ENCODE measurements at regions not wholly inside any gene's neighbourhood (a gene's known extent, or its start where the extent isn't known, plus 50 kb on each side); places are given as distances from the start of the nearest gene placed in this dataset.
"Not testable (repeated sequence)": the region's sequence is repeated elsewhere in the genome, so short reads cannot be mapped to it uniquely, and the experiment has no call there.

DNA sequence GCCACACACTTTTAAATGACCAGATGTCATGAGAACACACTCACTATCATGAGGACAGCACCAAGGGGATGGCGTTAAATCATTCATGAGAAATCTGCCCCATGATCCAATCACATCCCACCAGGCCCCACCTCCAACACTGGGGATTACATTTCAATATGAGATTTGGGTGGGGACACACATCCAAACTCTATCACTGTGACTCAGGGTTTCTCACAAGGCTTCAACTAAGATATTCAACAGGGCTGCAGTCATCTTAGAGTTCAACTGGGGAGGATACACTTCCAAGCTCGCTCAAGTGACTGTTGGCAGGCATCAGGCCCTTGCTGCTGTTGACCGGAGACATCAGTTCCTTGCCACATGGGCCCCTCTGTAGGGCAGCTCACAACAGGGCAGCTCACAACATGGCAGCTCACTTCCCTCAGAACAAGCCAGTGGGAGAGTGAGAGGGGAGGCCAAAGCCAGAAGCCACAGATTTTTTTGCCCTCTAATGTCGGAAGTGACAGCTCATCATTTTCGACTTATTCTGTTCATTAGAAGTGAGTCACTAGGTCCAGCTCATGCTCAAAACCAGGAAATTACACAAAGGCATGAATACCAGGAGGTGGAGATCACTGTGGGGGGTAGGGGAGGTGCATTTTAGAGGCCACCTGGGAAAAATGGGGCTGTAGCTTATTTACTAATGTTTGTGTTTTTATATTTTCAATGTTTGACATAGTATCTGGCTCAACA lies 50.8 kb upstream of the PTHLH start:
- DNase-seq (ENCODE audit: extremely low read depth, low read depth, low spot score): peak; percentile 64

DNA sequence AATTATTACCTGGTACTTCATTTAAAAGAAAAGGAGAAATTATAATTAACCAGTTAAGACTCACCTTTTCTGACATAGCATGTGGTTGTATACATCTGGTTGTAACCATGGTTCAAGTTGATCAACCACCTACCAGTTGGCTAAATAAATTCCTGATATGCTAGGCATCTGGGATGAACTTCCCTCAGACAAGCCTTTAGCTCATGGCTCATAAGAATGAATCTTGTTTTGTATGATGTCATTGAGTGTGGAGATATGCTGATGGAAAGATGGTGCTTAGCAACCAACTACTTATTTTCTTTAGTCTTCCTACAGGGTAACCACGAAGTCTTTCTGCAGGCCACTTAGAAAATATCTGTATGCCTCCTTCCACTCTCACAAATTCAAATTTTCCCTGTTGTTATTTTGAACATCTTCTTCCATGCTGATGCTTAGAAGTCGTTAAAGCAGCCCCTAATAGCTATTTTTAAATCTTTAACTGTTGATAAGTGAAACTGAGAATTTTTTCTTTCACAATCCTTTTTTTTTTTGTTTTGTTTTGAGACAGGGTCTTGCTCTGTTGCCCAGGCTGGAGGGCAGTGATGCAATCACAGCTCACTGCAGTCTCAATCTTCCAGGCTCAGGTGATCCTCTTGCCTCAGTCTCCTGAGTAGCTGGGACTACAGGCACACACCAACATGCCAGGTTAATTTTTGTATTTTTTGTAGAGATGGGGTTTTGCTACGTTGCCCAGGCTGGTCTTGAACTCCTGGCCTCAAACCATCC lies 51.9 kb upstream of the PTHLH start:
- DNase-seq (ENCODE audit: extremely low read depth, low read depth, low spot score): no peak

DNA sequence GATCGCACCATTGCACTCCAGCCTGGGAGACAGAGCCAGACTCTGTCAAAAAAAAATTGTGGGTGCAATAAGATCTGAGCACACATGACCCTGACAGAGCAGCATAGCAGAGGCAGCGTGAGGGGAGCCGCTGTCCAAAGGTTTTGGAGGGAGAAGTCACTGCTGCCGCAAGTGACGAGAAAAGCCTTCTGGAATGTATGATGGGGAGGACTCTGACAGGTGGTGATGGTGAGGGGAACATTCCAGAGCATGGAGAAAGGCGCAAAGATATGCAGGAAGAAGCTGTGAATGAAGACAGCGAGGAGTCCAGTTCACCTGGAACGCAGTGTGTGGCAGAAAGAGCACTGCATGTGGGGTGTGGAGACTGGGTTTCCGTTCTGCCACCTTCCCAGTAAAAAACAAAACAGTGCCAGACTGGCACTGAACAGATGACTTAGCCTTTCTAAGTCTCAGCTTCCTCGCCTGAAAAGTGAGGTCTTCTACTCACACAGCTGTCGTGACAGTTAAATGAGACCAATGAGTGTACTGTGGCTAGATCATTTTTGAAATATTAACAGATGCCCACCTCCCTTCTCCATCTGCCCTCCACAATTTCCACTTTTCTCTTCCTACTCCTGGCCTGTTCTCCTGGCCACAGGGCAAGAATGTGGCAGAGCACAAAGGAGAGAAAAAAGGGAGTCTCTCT lies 53.4 kb upstream of the PTHLH start:
- DNase-seq (ENCODE audit: extremely low read depth, low read depth, low spot score): no peak

DNA sequence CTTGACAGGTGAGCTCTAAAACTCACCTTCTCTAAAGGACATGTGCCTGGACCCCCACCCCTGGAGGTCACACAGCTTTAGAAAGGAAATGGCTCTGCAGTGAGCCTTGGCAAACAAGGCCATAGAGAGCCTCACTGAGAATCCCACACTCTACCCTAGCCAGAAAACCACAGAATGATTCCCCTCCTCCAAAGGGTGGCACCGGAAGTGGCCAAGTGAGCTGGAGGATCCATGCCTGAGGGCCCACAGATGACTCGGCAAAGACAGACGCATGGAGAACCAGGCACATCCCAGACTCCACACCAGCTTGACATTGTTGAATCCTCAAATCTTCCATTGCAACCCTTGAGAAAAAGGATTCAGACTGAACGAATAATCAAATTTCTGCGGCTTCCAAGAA lies 54.2 kb upstream of the PTHLH start:
- DNase-seq (ENCODE audit: extremely low read depth, low read depth, low spot score): no peak

DNA sequence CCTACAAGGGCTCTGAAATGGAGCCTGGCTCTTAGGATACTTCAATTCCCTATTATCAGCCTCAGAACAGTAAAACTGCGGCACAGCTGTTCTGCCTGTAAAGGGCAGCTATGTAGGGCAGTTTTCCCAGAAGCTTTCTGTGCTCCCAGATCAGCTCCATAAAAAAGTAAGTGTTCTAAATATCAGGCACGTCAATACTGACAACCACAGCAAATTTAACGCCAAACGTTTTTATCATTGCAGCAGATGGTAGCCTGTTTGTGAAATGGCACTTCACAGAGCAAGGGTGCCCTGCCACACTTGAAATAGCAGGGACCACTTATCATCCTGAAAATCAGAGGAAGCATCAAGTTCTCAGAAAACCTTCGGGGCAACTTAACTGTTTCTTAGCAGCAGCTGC lies 54.8 kb upstream of the PTHLH start:
- DNase-seq (ENCODE audit: extremely low read depth, low read depth, low spot score): no peak

DNA sequence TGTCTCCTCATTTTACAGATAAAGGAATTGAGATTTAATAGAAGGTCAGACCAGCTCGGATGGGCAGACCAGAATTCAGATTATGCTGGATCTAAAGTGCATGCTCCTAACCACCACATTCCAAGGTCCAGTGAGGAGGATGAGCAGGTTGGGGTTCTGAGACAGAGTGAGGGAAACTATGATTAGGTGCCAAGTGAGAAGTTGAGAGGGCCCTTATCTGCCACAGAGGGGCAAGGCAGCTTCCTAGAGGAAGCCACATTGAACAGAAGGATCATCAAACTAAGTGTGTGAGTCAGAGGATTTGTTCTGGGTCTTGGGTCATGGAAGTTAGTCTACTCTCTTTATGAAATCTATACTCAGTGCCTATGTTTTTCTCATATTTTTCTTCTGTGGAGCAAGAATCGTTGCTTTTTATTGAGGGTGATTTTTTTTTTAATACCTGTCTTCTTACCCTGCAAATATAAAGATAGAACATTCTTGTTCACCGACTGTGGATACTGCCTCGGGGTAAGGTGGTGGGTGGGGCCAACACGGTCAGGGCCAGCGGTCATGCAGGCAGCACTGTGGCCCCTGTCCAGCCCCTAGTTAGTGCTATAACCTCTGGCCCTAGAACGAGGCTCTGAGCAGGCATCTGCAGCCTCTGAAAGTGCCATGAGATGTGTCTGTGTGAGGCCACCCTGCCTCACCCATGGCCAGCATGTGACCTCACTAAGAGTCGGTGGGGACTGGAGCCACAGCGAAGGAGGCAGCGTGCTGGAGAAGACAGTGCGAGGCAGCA lies 55.6 kb upstream of the PTHLH start:
- no peak for DNase-seq (ENCODE audit: extremely low read depth, low read depth, low spot score)

DNA sequence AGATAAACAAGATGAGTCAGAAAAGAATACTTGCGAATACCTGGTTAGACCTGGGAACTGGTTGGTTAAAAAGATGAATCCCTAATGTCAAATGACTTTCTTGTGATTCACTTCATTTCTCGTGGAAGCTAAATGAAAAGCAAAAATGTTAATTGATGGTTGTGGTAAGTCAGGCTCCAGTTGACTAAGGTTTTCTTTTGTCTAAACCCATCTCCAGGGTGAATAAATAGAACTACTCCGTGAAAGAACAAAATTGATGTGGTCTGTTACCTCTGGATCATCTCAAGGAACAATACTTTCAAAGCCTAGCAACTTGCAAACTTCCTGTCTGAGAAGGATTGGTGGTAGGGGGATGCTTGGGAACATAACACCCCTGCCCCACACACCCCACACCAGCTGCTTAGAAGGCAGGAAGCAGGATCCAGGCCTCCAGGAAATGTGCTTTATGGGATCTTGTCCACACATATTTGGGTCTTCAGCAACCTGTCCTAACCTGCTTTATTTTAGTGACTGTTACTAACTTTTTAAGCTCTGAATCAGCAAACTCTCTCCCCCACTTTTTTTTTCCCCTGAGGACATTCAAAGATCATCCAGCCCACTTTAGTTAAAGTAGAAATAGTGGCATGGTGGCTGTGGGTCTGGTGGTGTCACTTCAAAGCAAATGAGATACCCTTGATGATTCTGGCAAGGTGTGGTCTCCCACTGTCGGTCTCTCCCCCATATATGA lies 60.4 kb upstream of the PTHLH start:
- no peak for DNase-seq (ENCODE audit: extremely low read depth, low read depth, low spot score)

DNA sequence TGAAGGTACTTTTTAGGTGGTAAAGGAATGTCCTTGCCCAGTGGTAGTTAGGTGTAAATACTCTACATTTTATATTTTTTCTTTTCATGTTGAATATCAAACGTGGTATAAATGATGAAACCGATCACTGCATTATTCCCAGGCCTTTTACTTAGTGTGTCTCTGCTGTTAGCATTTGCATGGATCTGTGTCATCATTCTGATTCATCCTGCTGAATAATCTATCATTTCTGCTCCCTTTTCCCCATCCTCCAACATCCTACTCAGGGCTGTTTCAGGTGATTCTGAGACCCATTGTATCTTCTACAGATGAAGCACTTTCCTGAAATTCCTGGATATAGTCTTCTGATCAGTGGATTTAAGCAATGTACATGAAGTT lies 61.0 kb upstream of the PTHLH start:
- DNase-seq (ENCODE audit: extremely low read depth, low read depth, low spot score): no peak

DNA sequence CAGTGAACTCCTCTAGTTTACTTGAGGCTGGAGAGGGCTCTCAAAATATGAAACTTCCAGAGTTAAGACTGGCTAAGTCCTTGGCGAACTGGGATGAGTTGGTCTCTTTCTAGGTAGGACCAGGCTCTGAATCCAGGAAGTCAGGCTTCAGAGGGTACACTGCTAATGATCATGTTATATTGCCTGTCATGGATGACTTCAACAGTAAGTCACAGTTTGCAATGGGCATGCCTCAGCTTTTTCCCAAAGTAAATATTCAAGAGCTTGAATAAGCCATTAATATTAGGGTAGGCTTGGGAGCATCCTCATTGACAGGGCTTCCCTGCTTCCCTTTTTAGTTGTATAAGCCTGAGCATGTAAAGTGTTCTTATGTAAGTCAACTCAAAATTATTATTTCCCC lies 61.7 kb upstream of the PTHLH start:
- DNase-seq (ENCODE audit: extremely low read depth, low read depth, low spot score): no peak

DNA sequence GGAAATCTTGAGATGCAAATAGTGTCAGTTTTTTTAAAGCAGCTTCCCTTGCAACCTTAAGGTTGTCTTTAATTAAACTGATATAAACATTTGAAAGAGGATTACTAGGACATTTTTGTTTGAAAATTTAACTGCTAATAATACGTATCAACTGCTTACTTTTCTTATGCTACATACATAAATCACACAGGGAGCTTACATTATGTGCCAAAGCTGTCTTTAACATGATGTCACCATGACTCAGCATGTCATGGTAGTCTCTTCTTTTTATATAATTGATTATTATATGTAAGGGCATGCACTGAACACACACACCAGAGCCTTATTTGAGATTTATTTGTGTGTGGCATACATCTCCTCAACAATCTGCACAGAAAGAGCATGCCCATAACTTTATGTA lies 63.0 kb upstream of the PTHLH start:
- no peak for DNase-seq (ENCODE audit: extremely low read depth, low read depth, low spot score)

DNA sequence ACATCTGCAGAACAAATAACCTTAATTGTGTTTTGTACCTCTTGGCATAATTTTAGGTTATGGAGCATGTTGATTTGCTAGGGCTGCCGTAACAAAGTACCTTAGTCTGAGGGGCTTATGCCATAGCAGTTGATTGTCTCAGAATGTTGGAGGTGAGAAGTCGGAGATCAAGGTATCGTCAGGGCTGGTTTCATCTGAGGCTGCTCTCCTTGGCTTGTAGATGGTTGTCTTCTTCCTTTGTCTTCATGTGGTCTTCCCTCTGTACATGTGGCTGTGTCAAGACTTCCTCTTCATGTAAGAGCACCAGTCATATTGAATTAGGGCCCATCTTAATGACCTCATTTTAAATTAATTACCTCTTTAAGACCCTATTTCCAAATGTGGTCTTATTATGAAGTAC lies 64.4 kb upstream of the PTHLH start:
- DNase-seq (ENCODE audit: extremely low read depth, low read depth, low spot score): no peak

DNA sequence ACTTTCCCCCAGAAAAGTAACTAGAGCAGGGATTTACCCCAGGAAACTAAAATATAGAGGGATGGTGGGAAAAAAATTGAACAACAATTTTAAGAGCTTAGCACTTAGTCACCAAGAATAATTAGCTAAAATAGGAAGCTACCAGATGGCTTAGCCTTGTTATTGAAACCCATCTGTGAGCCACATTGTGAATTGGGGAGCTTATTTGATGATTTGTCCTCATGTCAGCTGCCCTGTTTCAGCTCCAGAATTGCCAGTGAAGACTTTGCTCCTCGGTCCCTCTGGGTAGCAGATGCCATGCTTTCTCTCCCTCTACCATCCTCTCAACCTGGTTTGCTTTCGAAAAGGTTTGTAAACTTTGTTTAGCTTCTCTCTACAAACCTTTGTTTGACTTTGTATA lies 67.7 kb upstream of the PTHLH start:
- DNase-seq (ENCODE audit: extremely low read depth, low read depth, low spot score): no peak

DNA sequence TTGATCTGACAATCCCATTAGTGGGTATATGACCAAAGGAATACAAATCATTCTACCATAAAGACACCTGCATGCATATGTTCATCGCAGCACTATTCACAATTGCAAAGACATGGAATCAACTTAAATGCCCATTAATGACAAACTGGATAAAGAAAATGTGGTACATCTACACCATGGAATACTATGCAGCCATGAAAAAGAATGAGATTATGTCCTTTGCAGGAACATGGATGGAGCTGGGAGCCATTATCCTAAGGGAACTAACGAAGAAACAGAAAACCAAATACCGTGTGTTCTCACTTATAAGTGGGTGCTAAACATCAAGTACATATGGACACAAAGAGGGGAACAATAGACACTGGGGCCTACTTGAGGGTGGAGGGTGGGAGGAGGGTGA lies 74.1 kb upstream of the PTHLH start:
- not testable (repeated sequence) for DNase-seq (ENCODE audit: extremely low read depth, low read depth, low spot score)

DNA sequence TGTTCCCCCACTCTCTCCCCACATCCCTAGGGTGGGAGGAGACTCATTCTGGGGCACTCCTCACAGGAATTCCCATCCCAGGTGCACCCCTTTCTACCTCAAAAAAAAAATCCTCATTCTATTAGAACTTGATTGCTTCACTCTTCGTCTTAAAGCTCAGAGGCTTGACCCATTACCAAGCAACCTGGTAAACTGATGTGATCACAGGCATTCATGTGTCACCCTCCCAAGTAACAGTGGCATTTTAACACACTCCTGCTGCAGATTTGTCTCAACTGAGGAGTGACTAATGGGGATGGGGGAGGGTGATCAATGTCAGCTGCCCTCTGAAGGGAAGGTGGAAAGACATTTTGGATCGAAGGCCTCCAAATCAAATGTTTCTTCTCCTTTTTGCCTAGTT lies 78.1 kb upstream of the PTHLH start:
- DNase-seq (ENCODE audit: extremely low read depth, low read depth, low spot score): no peak

DNA sequence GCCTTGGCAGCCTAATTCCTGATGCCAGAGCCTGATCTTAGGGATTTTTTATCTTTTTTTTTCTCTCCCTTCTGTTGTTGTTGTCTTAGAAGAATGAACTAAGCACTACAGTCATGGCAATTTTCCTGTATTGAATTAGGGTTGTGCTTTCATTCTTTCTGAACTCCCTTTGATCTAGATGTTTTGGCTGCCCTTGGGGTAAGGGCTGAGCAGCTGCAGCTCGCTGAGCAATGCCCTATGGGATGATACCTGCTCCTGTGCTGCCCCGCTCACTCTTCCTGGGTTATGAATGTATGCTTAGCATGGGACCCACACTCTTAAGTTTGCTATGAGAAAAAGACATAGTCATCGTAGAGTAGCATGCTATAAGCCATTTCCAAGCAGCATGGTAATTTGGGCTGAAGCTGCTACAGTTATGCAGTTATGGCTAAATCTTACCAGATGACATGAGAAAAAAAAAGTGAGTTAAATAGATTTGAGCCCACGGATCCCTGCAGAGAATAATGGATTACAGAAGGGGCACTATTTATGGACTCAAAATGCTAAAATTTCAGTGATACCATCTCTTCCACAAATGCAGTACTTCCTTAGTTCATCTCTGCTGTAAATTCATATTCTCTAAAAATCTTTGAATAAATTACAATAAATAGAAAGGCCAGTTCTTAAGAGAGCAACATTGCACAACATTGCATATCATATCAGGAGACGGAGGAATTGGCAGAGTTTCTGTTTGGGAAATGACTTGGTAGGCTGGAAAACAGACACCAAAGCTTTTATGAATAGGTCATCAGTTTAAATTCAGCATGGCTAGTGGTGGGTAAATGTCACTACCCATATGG lies 79.2 kb upstream of the PTHLH start:
- DNase-seq (ENCODE audit: extremely low read depth, low read depth, low spot score): no peak

DNA sequence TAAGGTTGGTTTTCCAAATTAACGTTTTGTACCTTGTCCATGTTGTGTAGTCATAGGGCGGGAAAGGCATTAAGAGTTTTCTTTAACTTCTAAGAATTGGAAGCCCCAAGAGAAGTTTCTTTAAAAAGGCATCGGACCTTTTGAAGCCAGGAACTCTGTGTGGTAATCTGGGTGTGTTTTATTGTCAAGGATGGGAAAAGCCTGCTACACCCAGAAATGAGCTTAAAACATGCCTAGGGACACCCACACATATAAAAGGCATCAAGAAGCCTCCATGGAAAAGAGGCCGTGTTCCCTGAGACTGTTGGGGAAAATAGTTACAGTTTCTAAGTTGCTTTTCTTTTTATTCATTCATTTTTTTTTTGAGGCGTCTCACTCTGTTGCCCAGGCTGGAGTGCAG lies 81.0 kb upstream of the PTHLH start:
- DNase-seq (ENCODE audit: extremely low read depth, low read depth, low spot score): no peak

DNA sequence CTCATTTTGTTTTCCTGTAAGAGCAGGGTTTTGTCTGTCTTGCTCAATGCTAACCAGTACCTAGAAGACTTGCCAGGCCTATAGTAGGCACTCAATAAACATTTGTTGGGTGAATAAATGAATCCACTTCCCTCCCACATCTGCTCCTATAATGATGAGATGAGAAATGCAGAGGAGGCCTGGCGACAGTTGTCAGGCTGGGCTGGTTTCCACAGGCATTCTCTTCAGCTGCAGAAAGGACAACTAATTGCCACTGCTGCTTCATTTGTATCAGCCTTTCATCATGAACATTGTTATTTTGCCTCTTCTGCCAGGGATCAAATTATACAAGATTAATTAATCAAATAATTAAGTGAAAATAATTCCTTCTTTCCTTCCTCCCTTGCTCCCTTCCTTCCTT lies 82.0 kb upstream of the PTHLH start:
- no peak for DNase-seq (ENCODE audit: extremely low read depth, low read depth, low spot score)

DNA sequence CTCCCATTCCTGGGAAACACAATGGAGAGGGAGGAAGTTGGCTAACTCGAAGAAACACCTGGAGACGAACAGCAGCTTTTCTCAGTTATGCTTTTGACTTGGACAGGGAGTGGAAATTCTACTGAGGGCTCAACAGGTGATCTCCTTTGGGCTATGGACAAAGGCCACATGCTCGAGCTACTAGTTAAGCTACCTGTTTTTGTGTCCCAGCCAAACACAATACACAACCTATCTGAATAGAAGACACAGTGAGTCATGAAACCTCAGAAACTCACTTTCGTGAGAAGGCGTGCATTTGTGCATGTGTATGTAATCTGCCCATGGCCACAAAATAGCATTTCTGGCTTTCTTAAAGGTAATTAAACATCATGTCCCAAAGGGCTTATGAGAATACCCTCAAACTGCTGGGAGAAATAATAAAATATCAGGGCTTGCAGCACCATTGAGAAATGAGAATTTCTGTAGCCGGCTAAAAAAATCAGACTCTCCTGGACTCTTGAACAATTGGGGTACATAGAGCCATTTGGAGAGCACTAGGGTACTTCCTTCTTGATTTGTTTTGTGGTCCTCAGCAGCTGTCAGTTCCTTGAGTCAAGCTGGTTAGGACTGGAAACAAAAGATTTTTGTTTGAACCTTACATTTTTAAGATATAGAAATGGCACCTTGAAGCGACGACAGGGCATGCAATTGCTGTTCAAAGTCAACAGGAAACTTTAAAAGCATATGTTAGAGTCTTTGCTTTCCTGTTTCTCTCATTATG lies 85.5 kb upstream of the PTHLH start:
- DNase-seq (ENCODE audit: extremely low read depth, low read depth, low spot score): no peak

DNA sequence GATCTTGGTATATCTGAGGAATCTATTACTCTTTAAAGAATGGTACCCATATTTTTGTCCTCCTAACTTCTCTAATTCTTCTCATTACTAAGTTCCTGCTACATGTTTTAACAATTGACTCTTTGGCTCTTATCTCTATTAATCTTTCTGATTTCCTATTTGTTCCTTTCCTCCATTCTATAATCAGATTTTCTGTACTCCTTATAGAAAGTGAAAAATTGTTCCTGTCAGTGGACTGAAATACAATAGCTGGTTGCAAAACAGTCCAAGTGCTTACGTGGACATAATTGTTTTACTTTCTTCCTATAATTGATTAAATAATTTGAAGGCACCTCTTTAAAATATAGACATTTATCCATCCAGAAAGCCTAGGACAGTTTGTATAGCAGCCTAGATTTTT lies 86.7 kb upstream of the PTHLH start:
- DNase-seq (ENCODE audit: extremely low read depth, low read depth, low spot score): no peak

Data from glomerular endothelial cell (primary cell).